Sigmoid colon (tissue), 6 donors: ENCODE measurements at regions not wholly inside any gene's neighbourhood (a gene's known extent, or its start where the extent isn't known, plus 50 kb on each side); places are given as distances from the start of the nearest gene placed in this dataset.

ENCODE experiments used
- DNase-seq: peaks from one replicate; pipeline ENCODE4 v3.0.0-alpha.2; 2019
- H3K27ac ChIP-seq, 4 donors: fragments of 200-600 bp; sonication (generic); one replicate each; pipeline ENCODE4 v1.5.1; 2016 to 2019; ENCODE audit warnings: mild to moderate bottlenecking in 1 of 4
- H3K27me3 ChIP-seq, 3 donors: fragments of 200-600 bp; sonication (generic); one replicate each; pipeline ENCODE4 v1.5.1; 2019; ENCODE audit warnings: mild to moderate bottlenecking in 1 of 3
- H3K36me3 ChIP-seq, 4 donors: fragments of 200-600 bp; sonication (generic); one replicate each; pipeline ENCODE4 v1.5.1; 2016 to 2019
- H3K4me1 ChIP-seq, 4 donors: fragments of 200-600 bp; sonication (generic); one replicate each; pipeline ENCODE4 v1.5.1; 2017 to 2019
- H3K4me3 ChIP-seq, 4 donors: fragments of 200-600 bp; sonication (generic); one replicate each; pipeline ENCODE4 v1.5.1; 2017 to 2019; ENCODE audit warnings: mild to moderate bottlenecking in 2 of 4, moderate library complexity in 1 of 4
- H3K9me3 ChIP-seq, 4 donors: fragments of 200-600 bp in 3 of 4; sonication (generic) in 3 of 4; one replicate each; pipeline versions ENCODE4 v1.5.1 to v1.6.1; 2013 to 2019
- CTCF ChIP-seq, 4 experiments: fragments of 450-650 bp in 3 of 4; fragments of 200-600 bp in 1 of 4; IDR thresholded peaks; one replicate each; pipeline ENCODE4 v1.5.1; 2016 to 2019; ENCODE audit warnings: antibody characterized with exemption in 4 of 4, mild to moderate bottlenecking in 3 of 4, moderate library complexity in 2 of 4
- EP300 ChIP-seq, 4 donors: sonication (generic); formaldehyde crosslinking; IDR thresholded peaks; one replicate each; pipeline ENCODE4 v1.6.1; 2017; ENCODE audit warnings: antibody characterized with exemption in 4 of 4
- POLR2A ChIP-seq, 2 donors: fragments of 450-650 bp; IDR thresholded peaks; one replicate each; pipeline ENCODE4 v1.6.1; 2016; ENCODE audit warnings: antibody characterized with exemption in 2 of 2, mild to moderate bottlenecking in 2 of 2, moderate library complexity in 2 of 2
- POLR2AphosphoS5 ChIP-seq, 4 donors: sonication (generic); formaldehyde crosslinking; IDR thresholded peaks; one replicate each; pipeline ENCODE4 v1.6.1; 2017; ENCODE audit warnings: antibody characterized with exemption in 4 of 4
- WGBS, 2 donors: extraction: QIAGEN DNeasy Blood & Tissue Kit; methylation state at CpG; one replicate each; pipeline ENCODE4 v1.1.7; 2013; 5-methylcytosine and 5-hydroxymethylcytosine counted together
- intact Hi-C: fragments of 100-400 bp; cut with DNase I; formaldehyde crosslinking; loops from one replicate; pipeline ENCODE4 v1.15.1; 2023
- donor health status: healthy with polysubstance abuse.
- donor health status: healthy.

- WGBS, 2 donors: 91 to 96% methylated on average over 1 of the region's 1 CpG
- H3K9me3 ChIP-seq: peaks cover 0 to 4% (median 0%) of the 10 kb centered on the region in 4 donors
- no peak for TF ChIP-seq CTCF (IDR thresholded peaks at IDR 0.05)
- no peak for TF ChIP-seq POLR2A (IDR thresholded peaks at IDR 0.05)
- no peak for TF ChIP-seq EP300 (IDR thresholded peaks at IDR 0.05)
- no peak for TF ChIP-seq POLR2AphosphoS5 (IDR thresholded peaks at IDR 0.05)
- H3K4me1 ChIP-seq: no peaks in the 10 kb centered on the region
- H3K36me3 ChIP-seq: no peaks in the 10 kb centered on the region
- H3K4me3 ChIP-seq: no peak overlapping the region
- DNase-seq: no peak
- H3K27me3 ChIP-seq: no peaks in the 10 kb centered on the region
- intact Hi-C loops: no loop called here
- peak overlapping the region in 1 of 4 donors; percentile 14 for H3K27ac ChIP-seq
Measured at GRCh38 chr11:34750692-34751405, 130.0 kb downstream of the EHF start.

GRCh38 chr11:34749666-34750659 is 129.1 kb downstream of the EHF start:
- Histone ChIP-seq H3K27me3 (no peaks in the 10 kb centered on the region), H3K27ac (peak overlapping the region in 1 of 4 donors; percentile 14), H3K36me3 (no peaks in the 10 kb centered on the region), H3K4me1 (no peaks in the 10 kb centered on the region), H3K4me3 (no peak overlapping the region), H3K9me3 (peaks cover 0 to 4% (median 0%) of the 10 kb centered on the region in 4 donors)
- WGBS, 2 donors: 52 to 72% methylated on average over 8 of the region's 8 CpGs
- peak; percentile 72 for DNase-seq
- intact Hi-C loops: no loop called here
- TF ChIP-seq CTCF (IDR thresholded peaks at IDR 0.05): no peak

- H3K9me3 ChIP-seq: peaks cover 0 to 4% (median 0%) of the 10 kb centered on the region in 4 donors
- H3K4me3 ChIP-seq: no peak overlapping the region
- no peak for TF ChIP-seq POLR2A (IDR thresholded peaks at IDR 0.05)
- no peak for TF ChIP-seq EP300 (IDR thresholded peaks at IDR 0.05)
- no peak for TF ChIP-seq CTCF (IDR thresholded peaks at IDR 0.05)
- no peak for TF ChIP-seq POLR2AphosphoS5 (IDR thresholded peaks at IDR 0.05)
- 74 to 75% methylated on average over 3 of the region's 3 CpGs for WGBS, 2 donors
- intact Hi-C loops: no loop called here
- no peaks in the 10 kb centered on the region for H3K27me3 ChIP-seq
- H3K27ac ChIP-seq: no peak overlapping the region
- DNase-seq: no peak
- no peaks in the 10 kb centered on the region for H3K4me1 ChIP-seq
- H3K36me3 ChIP-seq: no peaks in the 10 kb centered on the region
Measured at GRCh38 chr11:34748036-34748435, 127.1 kb downstream of the EHF start.

- no peak overlapping the region for H3K27ac ChIP-seq
- no peaks in the 10 kb centered on the region for H3K36me3 ChIP-seq
- WGBS, 2 donors: 12 to 42% methylated on average over 3 of the region's 3 CpGs
- H3K27me3 ChIP-seq: no peaks in the 10 kb centered on the region
- no peak for DNase-seq
- no peaks in the 10 kb centered on the region for H3K4me1 ChIP-seq
- H3K4me3 ChIP-seq: no peak overlapping the region
- intact Hi-C loops: no loop called here
- H3K9me3 ChIP-seq: no peaks in the 10 kb centered on the region
- TF ChIP-seq CTCF (IDR thresholded peaks at IDR 0.05) (no peak), POLR2AphosphoS5 (IDR thresholded peaks at IDR 0.05) (no peak), EP300 (IDR thresholded peaks at IDR 0.05) (no peak), POLR2A (IDR thresholded peaks at IDR 0.05) (no peak)
Measured at GRCh38 chr11:34747251-34747650, 126.4 kb downstream of the EHF start.
